Neural cell (in vitro differentiated cells): ENCODE measurements at regions not wholly inside any gene's neighbourhood (a gene's known extent, or its start where the extent isn't known, plus 50 kb on each side); places are given as distances from the start of the nearest gene placed in this dataset.

Experiments
- CTCF ChIP-seq: fragments of 450-650 bp; IDR thresholded peaks from 2 replicates; pipeline ENCODE4 v1.5.1; 2014; ENCODE audit warnings: antibody characterized with exemption, mild to moderate bottlenecking, moderate library complexity; ENCODE audit not compliant: poor library complexity, severe bottlenecking
- EP300 ChIP-seq: fragments of 450-650 bp; conservative IDR thresholded peaks from 2 replicates; pipeline ENCODE4 v1.6.1; 2014; ENCODE audit warnings: antibody characterized with exemption, mild to moderate bottlenecking, moderate library complexity; ENCODE audit not compliant: poor library complexity, severe bottlenecking

GRCh38 chr4:179831274-179831673 is 2389.0 kb upstream of the AGA start:
- TF ChIP-seq CTCF, result no peak
- TF ChIP-seq EP300, result no peak
